ENCODE measurements at regions not wholly inside any gene's neighbourhood (a gene's known extent, or its start where the extent isn't known, plus 50 kb on each side); places are given as distances from the start of the nearest gene placed in this dataset.

- TF ChIP-seq EP300 (IDR thresholded peaks at IDR 0.05) (no peak), CTCF (IDR thresholded peaks at IDR 0.05) (no peak)
Measured at GRCh38 chr4:159927781-159928180, 824.9 kb downstream of the RAPGEF2 start.
